Adrenal gland (tissue), 9 donors: ENCODE measurements at regions not wholly inside any gene's neighbourhood (a gene's known extent, or its start where the extent isn't known, plus 50 kb on each side); places are given as distances from the start of the nearest gene placed in this dataset.

Experiments
- DNase-seq, 7 donors: peaks; one replicate each; pipeline ENCODE4 v3.0.0-alpha.2; 2019 to 2020
- H3K27ac ChIP-seq, 5 donors: fragments of 200-600 bp; sonication (generic) in 4 of 5; 1 replicate in 3 of 5; 2 replicates in 2 of 5; pipeline versions ENCODE4 v1.5.1 to v1.8.0; 2016 to 2020; ENCODE audit warnings: mild to moderate bottlenecking in 1 of 5
- H3K27me3 ChIP-seq: fragments of 200-600 bp; 2 replicates; pipeline ENCODE4 v1.8.0; 2021
- H3K36me3 ChIP-seq, 2 donors: fragments of 200-600 bp; replicated peaks in 1 of 2; 1 replicate in 1 of 2; 2 replicates in 1 of 2; pipeline versions ENCODE4 v1.5.1 to v1.8.0; 2018 to 2022
- H3K4me1 ChIP-seq, 2 donors: fragments of 200-600 bp; replicated peaks in 1 of 2; 1 replicate in 1 of 2; 2 replicates in 1 of 2; pipeline versions ENCODE4 v1.5.1 to v1.8.0; 2018 to 2021
- H3K4me3 ChIP-seq, 4 donors: fragments of 200-600 bp; sonication (generic) in 3 of 4; one replicate each; pipeline ENCODE4 v1.5.1; 2016 to 2018
- H3K9me3 ChIP-seq, 3 donors: fragments of 200-600 bp; sonication (generic) in 1 of 3; replicated peaks in 1 of 3; 1 replicate in 2 of 3; 2 replicates in 1 of 3; pipeline versions ENCODE4 v1.5.1 to v1.8.0; 2016 to 2021
- CTCF ChIP-seq, 6 experiments: fragments of 450-650 bp in 4 of 6; fragments of 200-600 bp in 2 of 6; sonication (generic) in 1 of 6; IDR thresholded peaks; 1 replicate in 5 of 6; 2 replicates in 1 of 6; pipeline versions ENCODE4 v1.5.1 to v1.8.0; 2016 to 2021; ENCODE audit warnings: antibody characterized with exemption in 6 of 6, mild to moderate bottlenecking in 2 of 6, moderate library complexity in 1 of 6
- POLR2A ChIP-seq, 2 donors: fragments of 450-650 bp; IDR thresholded peaks; one replicate each; pipeline ENCODE4 v1.6.1; 2017; ENCODE audit warnings: antibody characterized with exemption in 2 of 2, mild to moderate bottlenecking in 2 of 2, moderate library complexity in 1 of 2
- WGBS, 4 donors: extraction: QIAGEN DNeasy Blood & Tissue Kit in 2 of 4; methylation state at CpG; one replicate each; pipeline versions ENCODE4 v1.1.5 to v1.1.7; 2013 to 2017; 5-methylcytosine and 5-hydroxymethylcytosine counted together
- intact Hi-C, 2 donors: fragments of 100-400 bp; cut with DNase I; formaldehyde crosslinking; loops; one replicate each; pipeline versions ENCODE4 v1.14.1 to v1.15.0; 2022 to 2023
- donor health status: healthy with polysubstance abuse.
- donor health status: Bipolar disorder and iron deficiency.
- donor health status: DM: yes; HTN: yes; CAD: no.
- donor health status: DM: no; HTN: no; CAD: no.
- donor health status: DM: no; HTN: no; CAD: no.

- H3K27me3 ChIP-seq = no peaks in the 10 kb centered on the region
- no peaks in the 10 kb centered on the region for H3K9me3 ChIP-seq
- intact Hi-C loops = no loop called here
- WGBS, 4 donors = 54 to 59% (median 58%) methylated on average over 4 of the region's 4 CpGs
- no peak for DNase-seq
- no peak overlapping the region for H3K4me3 ChIP-seq
- no peaks in the 10 kb centered on the region for H3K36me3 ChIP-seq
- no peaks in the 10 kb centered on the region for H3K4me1 ChIP-seq
- no peak for TF ChIP-seq POLR2A (IDR thresholded peaks at IDR 0.05)
- no peak for TF ChIP-seq CTCF (IDR thresholded peaks at IDR 0.05)
- H3K27ac ChIP-seq = no peak overlapping the region
Measured at GRCh38 chr7:85289279-85289678, 102.4 kb upstream of the SEMA3D start.

- no peak overlapping the region for H3K27ac ChIP-seq
- no peak overlapping the region for H3K4me3 ChIP-seq
- DNase-seq = no peak
- H3K9me3 ChIP-seq = no peaks in the 10 kb centered on the region
- H3K36me3 ChIP-seq = no peaks in the 10 kb centered on the region
- intact Hi-C loops = no loop called here
- H3K27me3 ChIP-seq = no peaks in the 10 kb centered on the region
- 56 to 75% (median 70%) methylated on average over 4 of the region's 4 CpGs for WGBS, 4 donors
- H3K4me1 ChIP-seq = no peaks in the 10 kb centered on the region
- TF ChIP-seq POLR2A (IDR thresholded peaks at IDR 0.05) (no peak), CTCF (IDR thresholded peaks at IDR 0.05) (no peak)
Measured at GRCh38 chr7:85287106-85287825, 100.4 kb upstream of the SEMA3D start.

GRCh38 chr7:85286446-85286845, 99.6 kb upstream of the SEMA3D start:
- no peaks in the 10 kb centered on the region for H3K9me3 ChIP-seq
- no peak overlapping the region for H3K4me3 ChIP-seq
- H3K4me1 ChIP-seq = no peaks in the 10 kb centered on the region
- DNase-seq = no peak
- TF ChIP-seq POLR2A (IDR thresholded peaks at IDR 0.05) (no peak), CTCF (IDR thresholded peaks at IDR 0.05) (no peak)
- H3K27ac ChIP-seq = no peak overlapping the region
- H3K36me3 ChIP-seq = no peaks in the 10 kb centered on the region
- intact Hi-C loops = no loop called here
- no peaks in the 10 kb centered on the region for H3K27me3 ChIP-seq
- WGBS, 4 donors = 42 to 49% (median 44%) methylated on average over 3 of the region's 3 CpGs

- Histone ChIP-seq H3K36me3 (no peaks in the 10 kb centered on the region), H3K4me1 (no peaks in the 10 kb centered on the region), H3K4me3 (no peak overlapping the region), H3K27me3 (no peaks in the 10 kb centered on the region), H3K27ac (no peak overlapping the region), H3K9me3 (no peaks in the 10 kb centered on the region)
- intact Hi-C loops = no loop called here
- WGBS, 4 donors = 21 to 31% (median 27%) methylated on average over 1 of the region's 1 CpG
- TF ChIP-seq POLR2A (IDR thresholded peaks at IDR 0.05) (no peak), CTCF (IDR thresholded peaks at IDR 0.05) (no peak)
- no peak for DNase-seq
Measured at GRCh38 chr7:85285527-85285926, 98.7 kb upstream of the SEMA3D start.
